ENCODE measurements at regions not wholly inside any gene's neighbourhood (a gene's known extent, or its start where the extent isn't known, plus 50 kb on each side); places are given as distances from the start of the nearest gene placed in this dataset.

- TF ChIP-seq CTCF (IDR thresholded peaks at IDR 0.05) (no peak), POLR2A (IDR thresholded peaks at IDR 0.05) (no peak), POLR2AphosphoS5 (IDR thresholded peaks at IDR 0.05) (no peak)
- Histone ChIP-seq H3K4me3 (no peak overlapping the region), H3K4me1 (replicated peaks) (no peaks in the 10 kb centered on the region), H3K36me3 (no peaks in the 10 kb centered on the region), H3K9me3 (no peaks in the 10 kb centered on the region), H3K27me3 (replicated peaks; ENCODE audit: insufficient read depth) (no peaks in the 10 kb centered on the region), H3K27ac (no peak overlapping the region)
- DNase-seq (ENCODE audit: low spot score) = no peak
- intact Hi-C loops (cut with DNase I) = no loop called here
- 96% methylated on average over 1 of the region's 1 CpG for WGBS
These were observed 1118.8 kb downstream of the DTWD2 start for GRCh38 chr5:117869596-117869995.

GRCh38 chr5:117863586-117864296 lies 1124.6 kb downstream of the DTWD2 start:
- Histone ChIP-seq H3K27ac (no peak overlapping the region), H3K4me3 (no peak overlapping the region), H3K4me1 (replicated peaks) (no peaks in the 10 kb centered on the region), H3K27me3 (replicated peaks; ENCODE audit: insufficient read depth) (no peaks in the 10 kb centered on the region), H3K9me3 (no peaks in the 10 kb centered on the region), H3K36me3 (no peaks in the 10 kb centered on the region)
- TF ChIP-seq POLR2AphosphoS5 (IDR thresholded peaks at IDR 0.05) = no peak
- TF ChIP-seq POLR2A (IDR thresholded peaks at IDR 0.05) = no peak
- no peak for TF ChIP-seq CTCF (IDR thresholded peaks at IDR 0.05)
- 94% methylated on average over 2 of the region's 2 CpGs for WGBS
- no peak for DNase-seq (ENCODE audit: low spot score)
- intact Hi-C loops (cut with DNase I) = no loop called here

GRCh38 chr5:117860550-117860949 lies 1127.8 kb downstream of the DTWD2 start:
- 96% methylated on average over 1 of the region's 1 CpG for WGBS
- DNase-seq (ENCODE audit: low spot score) = no peak
- intact Hi-C loops (cut with DNase I) = no loop called here
- Histone ChIP-seq H3K27ac (no peak overlapping the region), H3K9me3 (no peaks in the 10 kb centered on the region), H3K4me3 (no peak overlapping the region), H3K4me1 (replicated peaks) (no peaks in the 10 kb centered on the region), H3K27me3 (replicated peaks; ENCODE audit: insufficient read depth) (no peaks in the 10 kb centered on the region), H3K36me3 (no peaks in the 10 kb centered on the region)
- TF ChIP-seq POLR2AphosphoS5 (IDR thresholded peaks at IDR 0.05) = no peak
- TF ChIP-seq CTCF (IDR thresholded peaks at IDR 0.05) = no peak
- TF ChIP-seq POLR2A (IDR thresholded peaks at IDR 0.05) = no peak

GRCh38 chr5:117859176-117859575 lies 1129.2 kb downstream of the DTWD2 start:
- Histone ChIP-seq H3K4me3 (no peak overlapping the region), H3K27ac (no peak overlapping the region), H3K9me3 (no peaks in the 10 kb centered on the region), H3K27me3 (replicated peaks; ENCODE audit: insufficient read depth) (no peaks in the 10 kb centered on the region), H3K36me3 (no peaks in the 10 kb centered on the region), H3K4me1 (replicated peaks) (no peaks in the 10 kb centered on the region)
- 24% methylated on average over 1 of the region's 1 CpG for WGBS
- no peak for DNase-seq (ENCODE audit: low spot score)
- intact Hi-C loops (cut with DNase I) = no loop called here
- TF ChIP-seq POLR2AphosphoS5 (IDR thresholded peaks at IDR 0.05) (no peak), POLR2A (IDR thresholded peaks at IDR 0.05) (no peak), CTCF (IDR thresholded peaks at IDR 0.05) (no peak)

- intact Hi-C loops (cut with DNase I) = no loop called here
- H3K4me1 ChIP-seq (replicated peaks) = no peaks in the 10 kb centered on the region
These were observed 1131.6 kb downstream of the DTWD2 start for GRCh38 chr5:117856713-117857112.

More at GRCh38 chr5:117856713-117857112, 1131.6 kb downstream of the DTWD2 start:
- no peak for DNase-seq (ENCODE audit: low spot score)
- no peaks in the 10 kb centered on the region for H3K27me3 ChIP-seq (replicated peaks; ENCODE audit: insufficient read depth)
- no peak for TF ChIP-seq POLR2AphosphoS5 (IDR thresholded peaks at IDR 0.05)
- TF ChIP-seq POLR2A (IDR thresholded peaks at IDR 0.05) = no peak
- TF ChIP-seq CTCF (IDR thresholded peaks at IDR 0.05) = no peak
- 95% methylated on average over 4 of the region's 4 CpGs for whole genome bisulfite sequencing
- H3K27ac ChIP-seq = no peak overlapping the region
- no peaks in the 10 kb centered on the region for H3K36me3 ChIP-seq
- H3K9me3 ChIP-seq = no peaks in the 10 kb centered on the region
- no peak overlapping the region for H3K4me3 ChIP-seq
